NK-92 (cell line): ENCODE measurements at regions not wholly inside any gene's neighbourhood (a gene's known extent, or its start where the extent isn't known, plus 50 kb on each side); places are given as distances from the start of the nearest gene placed in this dataset.

Experiments used
- DNase-seq: peaks from one replicate; lab custom pipeline; 2025; ENCODE audit not compliant: unreplicated experiment; lab: John Stamatoyannopoulos, UW

GRCh38 chr10:4663162-4663992 lies 162.6 kb upstream of the AKR1E2 start:
- no peak for DNase-seq

GRCh38 chr10:4662576-4663161 lies 163.3 kb upstream of the AKR1E2 start:
- no peak for DNase-seq

GRCh38 chr10:4661511-4662255 lies 164.3 kb upstream of the AKR1E2 start:
- DNase-seq: no peak

- no peak for DNase-seq
Measured at GRCh38 chr10:4658777-4659176, 167.2 kb upstream of the AKR1E2 start.

- no peak for DNase-seq
Measured at GRCh38 chr10:4656576-4657194, 169.3 kb upstream of the AKR1E2 start.

- no peak for DNase-seq
Measured at GRCh38 chr10:4655879-4656278, 170.1 kb upstream of the AKR1E2 start.

- no peak for DNase-seq
Measured at GRCh38 chr10:4655406-4655805, 170.6 kb upstream of the AKR1E2 start.

- DNase-seq: no peak
Measured at GRCh38 chr10:4654496-4654895, 171.5 kb upstream of the AKR1E2 start.

- no peak for DNase-seq
Measured at GRCh38 chr10:4653160-4653559, 172.8 kb upstream of the AKR1E2 start.

GRCh38 chr10:4652111-4653010 lies 173.6 kb upstream of the AKR1E2 start:
- no peak for DNase-seq

- no peak for DNase-seq
Measured at GRCh38 chr10:4651404-4652037, 174.5 kb upstream of the AKR1E2 start.

- no peak for DNase-seq
Measured at GRCh38 chr10:4650582-4650981, 175.4 kb upstream of the AKR1E2 start.

GRCh38 chr10:4649886-4650508 lies 176.0 kb upstream of the AKR1E2 start:
- no peak for DNase-seq

GRCh38 chr10:4649471-4649870 lies 176.5 kb upstream of the AKR1E2 start:
- no peak for DNase-seq

- no peak for DNase-seq
Measured at GRCh38 chr10:4648999-4649398, 177.0 kb upstream of the AKR1E2 start.

GRCh38 chr10:4647109-4647785 lies 178.8 kb upstream of the AKR1E2 start:
- no peak for DNase-seq

- no peak for DNase-seq
Measured at GRCh38 chr10:4646547-4646946, 179.5 kb upstream of the AKR1E2 start.

GRCh38 chr10:4645836-4646235 lies 180.2 kb upstream of the AKR1E2 start:
- no peak for DNase-seq

GRCh38 chr10:4643471-4643870 lies 182.5 kb upstream of the AKR1E2 start:
- no peak for DNase-seq
